ENCODE measurements at regions not wholly inside any gene's neighbourhood (a gene's known extent, or its start where the extent isn't known, plus 50 kb on each side); places are given as distances from the start of the nearest gene placed in this dataset.
"Not testable (repeated sequence)": the region's sequence is repeated elsewhere in the genome, so short reads cannot be mapped to it uniquely, and the experiment has no call there.

DNA sequence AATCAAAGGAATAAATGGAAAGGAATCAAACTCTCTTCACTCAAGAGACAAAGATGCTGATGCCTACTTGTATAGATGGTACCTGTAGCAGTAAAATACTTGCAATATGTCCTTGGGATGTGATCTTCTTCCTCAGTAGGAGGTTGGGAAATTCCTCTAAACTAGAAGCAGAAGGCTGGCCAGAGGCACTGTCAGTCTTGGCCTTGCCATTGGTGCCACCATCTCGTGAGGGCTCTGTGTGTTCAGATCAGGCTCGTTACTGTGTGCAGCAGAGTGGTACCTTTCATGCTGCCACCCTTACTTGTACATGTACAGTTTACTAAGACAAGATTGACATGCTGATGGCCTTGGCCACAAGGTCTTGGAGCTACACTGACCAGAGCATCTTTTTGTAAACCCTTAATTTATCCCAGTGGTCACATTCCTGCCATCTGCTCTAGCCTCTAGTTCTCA is 169.0 kb downstream of the MYCN start:
- DNase-seq = no peak

DNA sequence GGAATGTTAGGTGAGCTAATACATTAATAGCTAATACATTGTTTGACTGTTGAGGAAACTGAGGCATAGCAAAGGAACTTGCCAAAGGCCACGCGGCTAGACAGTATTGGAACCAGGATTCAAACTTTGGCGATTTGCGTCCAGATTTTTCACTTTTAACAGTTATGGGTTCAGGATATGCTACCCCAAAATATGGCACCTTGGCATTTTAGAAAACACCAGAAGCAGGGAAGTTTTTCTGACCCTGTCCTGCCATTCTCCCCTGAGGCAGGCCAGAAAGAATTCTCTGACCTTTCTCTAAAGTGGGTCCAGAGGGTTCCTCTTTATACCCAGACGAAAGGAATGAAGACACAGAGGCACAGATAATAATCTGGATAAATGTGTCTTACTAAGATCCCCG is 166.9 kb downstream of the MYCN start:
- DNase-seq = no peak

DNA sequence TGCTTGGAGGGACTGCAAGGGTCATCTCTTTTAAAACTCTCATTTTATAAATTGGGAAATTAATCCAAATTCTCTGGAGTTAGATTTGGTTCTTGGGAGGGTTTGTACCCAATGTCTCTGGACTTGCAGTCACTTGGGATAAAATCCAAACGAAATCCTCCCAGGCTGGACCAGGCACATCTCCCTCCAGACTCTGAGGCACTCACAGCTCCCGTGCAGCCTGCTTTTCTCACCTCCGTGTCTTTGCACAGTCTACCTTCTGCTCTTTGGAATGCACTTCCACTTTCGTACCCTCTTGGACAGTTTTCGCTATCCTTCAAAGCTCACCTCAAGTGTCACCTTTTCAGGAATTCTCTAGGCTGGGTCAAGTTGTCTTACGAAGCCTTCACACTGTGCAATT is 166.3 kb downstream of the MYCN start:
- no peak for DNase-seq

- no peak for DNase-seq
These were observed 165.4 kb downstream of the MYCN start for GRCh38 chr2:16105669-16106281.

DNA sequence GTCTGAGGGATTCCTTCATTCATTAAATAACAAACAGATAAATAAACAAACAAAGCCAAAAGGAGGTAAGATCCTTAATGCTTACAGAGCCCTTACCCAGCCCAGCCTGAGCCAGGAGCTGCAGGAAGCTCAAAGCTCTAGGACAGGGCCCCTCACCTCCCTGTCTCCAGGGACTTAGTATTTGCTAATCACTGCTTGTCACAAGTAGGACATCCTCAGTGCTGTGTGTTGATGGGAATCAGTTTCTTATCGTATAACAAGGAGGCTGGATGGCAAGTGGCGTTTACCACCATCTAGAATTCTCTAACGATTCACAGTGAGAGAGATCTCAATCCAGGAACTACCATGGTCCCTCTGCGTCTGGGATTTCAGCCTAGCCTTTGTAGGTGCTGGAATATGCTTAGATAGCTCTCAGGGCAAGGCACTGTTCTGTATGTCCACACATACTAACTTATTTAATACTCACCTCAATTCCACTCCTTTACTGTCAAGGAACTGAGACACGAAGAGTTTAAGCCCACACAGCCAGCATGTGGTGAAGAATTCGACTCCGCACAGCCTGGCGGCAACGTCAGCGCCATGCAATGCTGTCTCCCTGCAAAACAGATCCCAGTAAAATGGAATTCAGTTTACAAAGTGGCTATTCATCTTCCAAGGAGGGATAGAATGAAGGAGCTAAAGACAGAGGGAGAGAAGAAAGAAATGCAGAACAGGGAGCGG is 164.8 kb downstream of the MYCN start:
- no peak for DNase-seq

GRCh38 chr2:16104315-16104948 is 164.1 kb downstream of the MYCN start:
- DNase-seq = no peak

GRCh38 chr2:16103614-16104314 is 163.4 kb downstream of the MYCN start:
- no peak for DNase-seq

GRCh38 chr2:16102976-16103380 is 162.6 kb downstream of the MYCN start:
- no peak for DNase-seq

DNA sequence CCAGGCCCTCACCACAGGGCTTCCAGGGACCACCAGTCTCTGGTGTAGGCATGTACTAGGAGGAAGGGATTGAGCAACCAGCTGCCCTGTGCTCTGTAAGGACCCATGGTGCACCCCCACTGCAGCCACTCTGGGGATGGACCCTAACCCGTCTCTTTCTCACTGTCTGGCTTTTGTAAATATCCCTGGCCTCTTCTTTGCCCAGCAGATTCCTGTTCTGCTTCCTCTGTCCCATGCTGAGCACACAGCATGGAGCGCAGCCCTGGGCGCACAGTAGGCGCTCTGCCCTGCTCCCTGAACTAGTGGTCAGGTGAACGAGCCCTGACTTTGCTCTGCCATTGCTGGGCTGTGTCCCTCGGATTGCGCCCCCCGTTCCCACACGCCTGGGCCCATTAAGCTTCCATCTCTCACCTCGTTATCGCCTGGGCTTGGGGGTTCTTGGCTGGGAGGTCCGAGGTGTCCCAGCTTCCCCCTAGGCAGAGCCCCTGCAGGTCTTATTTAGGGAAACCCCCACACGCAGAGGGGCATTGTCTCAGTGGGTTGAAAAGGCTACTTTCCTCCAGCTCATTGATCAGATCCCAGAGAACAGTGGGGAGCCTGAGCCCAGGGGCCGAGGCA is 162.1 kb downstream of the MYCN start:
- no peak for DNase-seq

GRCh38 chr2:16101196-16101595 is 160.8 kb downstream of the MYCN start:
- DNase-seq = no peak

DNA sequence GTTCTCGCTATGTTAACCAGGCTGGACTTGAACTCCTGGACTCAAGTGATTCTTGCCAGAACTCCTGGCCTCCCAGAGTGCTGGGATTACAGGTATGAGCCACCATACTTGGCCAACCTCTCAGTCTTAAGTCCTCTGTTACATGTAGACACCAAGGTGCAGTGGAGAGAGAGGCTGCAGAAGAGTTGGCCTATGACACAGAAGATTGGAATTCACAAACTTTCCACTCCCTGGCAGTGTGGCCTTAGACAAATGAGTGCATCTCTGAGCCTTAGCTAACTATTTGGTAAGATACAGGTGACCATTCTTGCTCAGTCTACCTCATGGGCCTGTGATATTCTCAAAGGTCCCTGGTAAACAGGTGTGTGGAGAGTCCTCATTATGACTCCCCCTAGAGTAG is 159.7 kb downstream of the MYCN start:
- DNase-seq = no peak

DNA sequence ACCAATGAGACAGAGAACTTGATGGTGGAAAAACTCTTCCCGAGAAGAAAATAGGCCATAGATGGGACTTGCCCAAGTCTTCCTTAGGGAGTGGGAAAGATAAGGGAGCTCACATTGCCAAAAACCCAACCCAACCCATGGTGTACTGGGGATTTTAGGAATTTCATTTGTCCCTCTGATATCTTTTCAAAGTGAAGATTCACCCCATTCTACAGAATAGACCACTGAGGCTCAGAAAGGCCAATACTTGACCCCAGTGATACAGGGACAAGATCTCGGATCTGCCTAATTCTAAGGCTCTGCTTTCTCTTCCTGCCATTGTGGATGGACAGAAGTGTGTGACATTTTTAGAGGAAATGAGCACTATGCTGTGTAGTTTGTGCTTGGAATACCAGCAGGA is 159.0 kb downstream of the MYCN start:
- DNase-seq = no peak

DNA sequence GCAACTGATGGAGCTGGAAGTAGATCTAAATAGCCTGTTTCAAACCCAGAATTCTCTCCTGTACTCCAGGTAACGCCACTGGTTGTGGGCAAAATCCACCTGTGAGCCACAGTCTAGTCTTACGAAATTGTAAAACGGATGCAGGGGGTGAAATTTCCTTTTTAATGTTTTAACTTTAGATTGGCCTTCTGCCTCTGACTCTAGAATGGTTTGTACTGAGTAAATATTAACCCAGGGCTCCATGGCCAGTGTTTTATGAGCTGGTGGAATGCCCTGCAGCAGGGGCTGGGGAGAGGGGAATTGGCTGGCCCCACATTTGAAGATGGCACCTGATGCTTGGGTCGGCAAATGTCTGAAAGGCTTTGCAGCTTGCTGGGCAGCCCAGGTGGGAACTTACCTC is 156.6 kb downstream of the MYCN start:
- no peak for DNase-seq

DNA sequence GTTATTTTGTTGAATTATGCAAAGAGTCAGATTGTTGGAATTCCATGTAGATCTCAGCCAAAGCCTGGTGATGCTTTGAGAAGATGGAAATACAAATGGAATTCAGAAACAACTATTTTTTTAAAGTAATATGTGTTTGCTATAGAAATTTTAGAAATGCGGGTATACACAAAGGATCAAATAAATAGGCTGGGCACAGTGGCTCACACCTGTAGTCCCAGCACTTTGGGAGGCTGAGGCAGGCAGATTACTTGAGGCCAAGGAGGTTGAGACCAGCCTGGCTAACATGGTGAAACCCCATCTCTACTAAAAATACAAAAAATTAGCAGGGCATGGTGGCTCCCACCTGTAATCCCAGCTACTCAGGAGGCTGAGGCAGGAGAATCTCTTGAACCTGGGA is 155.1 kb downstream of the MYCN start:
- DNase-seq = not testable (repeated sequence)

GRCh38 chr2:16094811-16095210 is 154.5 kb downstream of the MYCN start:
- DNase-seq = no peak

DNA sequence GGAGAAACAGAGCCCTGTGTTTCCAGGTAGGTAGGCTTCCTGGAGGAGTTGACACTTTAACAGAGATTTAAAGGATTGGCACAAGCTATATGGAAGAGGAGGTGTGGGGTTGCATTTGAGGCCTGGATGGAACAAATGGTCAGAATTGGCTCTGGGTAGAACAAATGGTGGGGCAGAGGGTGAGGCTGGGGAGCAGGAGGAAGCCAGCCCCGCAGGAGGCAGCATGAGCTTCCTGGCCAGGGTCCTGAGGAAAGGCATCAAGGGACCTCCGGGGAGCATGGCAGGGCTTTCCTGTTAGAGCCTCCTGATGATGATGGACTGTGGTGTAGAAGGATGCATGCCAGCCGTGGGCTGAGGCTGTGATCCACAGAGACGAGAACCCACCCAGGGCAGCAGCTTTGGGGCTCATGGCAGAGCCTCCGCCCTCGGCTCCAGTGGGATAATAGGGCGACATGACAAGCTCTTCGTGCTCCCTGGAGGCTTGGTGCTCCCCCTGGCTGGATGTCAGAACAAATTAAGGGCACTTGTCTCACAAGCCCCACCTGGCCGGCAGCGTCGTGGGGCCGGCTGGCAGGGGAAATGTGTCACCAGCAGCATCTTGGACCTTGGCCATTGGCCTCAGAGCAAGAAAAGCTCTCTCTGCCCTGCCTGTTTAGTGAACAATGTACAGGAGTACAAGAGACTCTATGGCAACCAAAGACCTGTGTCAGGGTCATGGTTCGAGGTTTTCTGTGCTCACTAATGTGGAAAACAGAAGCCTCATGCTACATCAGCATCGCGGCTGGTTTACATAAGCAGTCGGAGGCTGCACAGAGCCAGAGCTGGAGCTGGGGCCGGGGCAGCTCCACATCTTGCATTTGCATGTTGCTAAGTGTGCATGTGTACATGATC is 153.5 kb downstream of the MYCN start:
- no peak for DNase-seq

GRCh38 chr2:16092861-16093638 is 152.7 kb downstream of the MYCN start:
- no peak for DNase-seq

DNA sequence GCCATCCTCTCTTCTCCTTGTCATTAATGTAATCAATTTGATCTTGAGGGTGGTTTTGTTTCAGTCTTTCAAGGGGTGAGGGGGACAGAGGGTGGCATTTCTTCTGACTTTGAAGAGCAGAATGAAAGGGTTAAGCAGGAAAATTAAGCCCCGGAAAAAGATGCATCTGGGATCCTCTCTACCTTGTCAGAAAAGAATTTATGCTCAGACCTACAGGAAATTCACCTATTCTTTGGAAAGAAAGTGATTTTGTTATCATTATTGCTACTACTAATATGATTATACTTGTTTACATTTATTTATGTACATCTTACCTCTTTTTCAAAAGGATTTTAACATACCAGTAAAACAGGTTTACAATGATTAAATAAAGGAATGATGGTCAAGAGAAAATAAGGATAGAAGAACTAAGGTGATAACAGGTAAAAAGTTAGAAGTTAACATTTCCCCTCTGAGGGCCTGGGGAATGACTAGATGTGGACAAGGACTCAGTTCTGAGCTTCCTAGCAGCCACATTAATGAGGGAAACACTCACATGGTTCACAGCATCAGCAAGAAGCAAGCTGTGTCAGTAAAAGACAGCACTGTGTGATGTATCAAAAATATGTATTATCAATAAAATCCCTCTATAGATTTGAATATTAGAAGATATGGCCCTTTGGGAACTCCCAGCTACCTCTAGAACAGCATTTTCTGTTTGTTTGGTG is 151.4 kb downstream of the MYCN start:
- DNase-seq = no peak

GRCh38 chr2:16090650-16091575 is 150.6 kb downstream of the MYCN start:
- no peak for DNase-seq

GRCh38 chr2:16089491-16089890 is 149.1 kb downstream of the MYCN start:
- DNase-seq = not testable (repeated sequence)
